Spinal cord (tissue), 9 donors: ENCODE measurements at regions not wholly inside any gene's neighbourhood (a gene's known extent, or its start where the extent isn't known, plus 50 kb on each side); places are given as distances from the start of the nearest gene placed in this dataset.
A peak's percentile ranks its signal among the peaks of the same experiment; 100 is the strongest.

Source experiments
- DNase-seq, 6 donors: peaks; one replicate each; pipeline versions ENCODE4 v3.0.0 to v3.0.0-alpha.2; 2013 to 2015; ENCODE audit warnings: low spot score in 6 of 6, low read depth in 4 of 6
- H3K27ac ChIP-seq: one replicate; pipeline ENCODE4 v1.5.1; 2013; ENCODE audit warnings: low read depth, low read length, control low read depth
- H3K27me3 ChIP-seq: one replicate; pipeline ENCODE4 v1.6.1; 2013; ENCODE audit warnings: low read length; ENCODE audit not compliant: control insufficient read depth, insufficient read depth
- H3K36me3 ChIP-seq: one replicate; pipeline ENCODE4 v1.6.1; 2013; ENCODE audit warnings: low read length; ENCODE audit not compliant: control insufficient read depth, insufficient read depth
- H3K4me1 ChIP-seq: one replicate; pipeline ENCODE4 v1.6.1; 2013; ENCODE audit warnings: low read length; ENCODE audit not compliant: control insufficient read depth, insufficient read depth
- H3K4me3 ChIP-seq: one replicate; pipeline ENCODE4 v1.5.1; 2013; ENCODE audit warnings: low read depth, low read length, control low read depth
- H3K9me3 ChIP-seq: one replicate; pipeline ENCODE4 v1.6.1; 2013; ENCODE audit warnings: low read length; ENCODE audit not compliant: control insufficient read depth, insufficient read depth
- WGBS: methylation state at CpG from one replicate; pipeline ENCODE4 v1.1.5; 2013; ENCODE audit warnings: missing lambda C conversion rate; ENCODE audit not compliant: insufficient coverage; 5-methylcytosine and 5-hydroxymethylcytosine counted together
- donor health status: healthy.

DNA sequence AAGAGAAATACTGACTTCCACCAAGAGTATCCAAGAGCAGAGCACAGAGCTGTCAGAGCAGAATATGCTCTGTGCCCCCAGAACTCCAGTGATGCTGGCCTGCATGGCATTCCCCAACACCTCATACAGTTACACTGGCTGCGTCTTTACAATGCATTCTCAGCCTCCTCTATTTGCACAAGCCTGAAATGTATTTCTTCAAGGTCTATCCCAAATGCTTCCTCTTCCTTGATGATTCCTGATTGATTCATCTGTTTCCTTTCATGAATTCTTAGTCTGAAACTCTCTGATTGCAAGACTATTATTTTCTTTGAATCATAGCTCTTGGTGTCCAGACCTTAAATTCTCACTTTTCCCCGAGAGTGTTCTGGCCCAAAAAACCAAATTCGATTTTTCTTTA is 664.7 kb downstream of the MECOM start:
- no peak overlapping the region for H3K27ac ChIP-seq
- no peaks in the 10 kb centered on the region for H3K9me3 ChIP-seq
- DNase-seq, result no peak
- WGBS, result 76% methylated on average over 1 of the region's 3 CpGs
- H3K27me3 ChIP-seq, result peaks cover 4% of the 10 kb centered on the region
- no peak overlapping the region for H3K4me3 ChIP-seq
- no peaks in the 10 kb centered on the region for H3K4me1 ChIP-seq
- no peaks in the 10 kb centered on the region for H3K36me3 ChIP-seq

DNA sequence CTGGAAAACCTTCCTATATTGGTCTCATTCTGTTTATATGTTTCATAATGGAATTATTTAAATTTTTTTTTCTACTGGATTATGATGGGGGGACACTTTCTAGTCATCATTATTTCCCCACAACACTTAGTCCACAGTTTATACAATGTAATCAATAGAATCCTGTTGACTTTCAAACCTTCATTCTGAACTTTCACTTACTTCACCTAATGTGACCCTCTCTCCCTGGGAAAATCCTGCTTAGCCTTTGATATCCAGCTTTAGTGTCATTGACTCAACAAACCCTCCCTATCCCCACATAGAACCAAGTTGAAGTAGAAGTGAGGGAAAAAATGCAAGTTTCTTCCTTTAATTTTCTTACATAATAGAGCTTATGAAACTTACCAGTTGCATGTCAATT is 666.0 kb downstream of the MECOM start:
- no peaks in the 10 kb centered on the region for H3K9me3 ChIP-seq
- no peaks in the 10 kb centered on the region for H3K36me3 ChIP-seq
- H3K27me3 ChIP-seq, result no peaks in the 10 kb centered on the region
- H3K27ac ChIP-seq, result no peak overlapping the region
- H3K4me1 ChIP-seq, result no peaks in the 10 kb centered on the region
- H3K4me3 ChIP-seq, result no peak overlapping the region
- no peak for DNase-seq

DNA sequence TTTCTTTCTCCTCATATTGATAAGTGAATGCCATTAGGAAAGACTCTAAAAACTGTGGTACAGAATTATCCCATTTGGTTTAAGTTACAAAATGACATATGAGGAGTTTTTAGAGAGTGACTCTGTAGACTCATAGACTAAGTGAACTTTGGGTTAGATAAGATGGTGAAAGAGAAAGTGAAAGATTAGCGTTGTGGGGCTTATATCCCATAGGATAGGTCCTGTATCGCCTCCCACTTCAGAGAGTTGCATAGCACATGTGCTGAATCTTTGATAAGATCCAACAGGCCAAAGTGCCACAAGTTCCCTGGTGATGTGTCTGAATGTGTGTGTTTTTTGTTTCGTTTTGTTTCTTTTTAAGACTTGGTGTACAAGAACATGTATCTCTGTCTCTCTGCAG is 666.9 kb downstream of the MECOM start:
- H3K27me3 ChIP-seq, result no peaks in the 10 kb centered on the region
- no peak overlapping the region for H3K27ac ChIP-seq
- no peaks in the 10 kb centered on the region for H3K9me3 ChIP-seq
- 90% methylated on average over 2 of the region's 3 CpGs for WGBS
- no peaks in the 10 kb centered on the region for H3K36me3 ChIP-seq
- no peak overlapping the region for H3K4me3 ChIP-seq
- no peak for DNase-seq
- H3K4me1 ChIP-seq, result no peaks in the 10 kb centered on the region

DNA sequence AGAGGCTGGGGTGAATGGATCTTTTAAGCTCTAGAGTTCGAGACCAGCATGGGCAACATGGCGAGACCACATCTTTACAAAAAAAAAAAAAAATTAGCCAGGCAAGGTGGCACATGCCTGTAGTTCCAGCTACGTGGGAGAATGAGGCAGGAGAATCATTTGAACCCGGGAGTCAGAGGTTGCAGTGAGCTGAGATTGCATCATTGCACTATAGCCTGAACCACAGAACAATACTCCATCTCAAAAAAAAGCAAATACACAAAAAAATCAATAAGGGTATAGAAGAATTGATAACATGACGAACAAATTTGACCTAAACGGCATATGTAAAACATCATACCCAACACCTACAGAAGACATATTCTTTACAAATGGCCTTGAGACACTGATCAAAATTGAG is 668.4 kb downstream of the MECOM start:
- WGBS, result no CpG with 5 or more reads among the region's 6 CpGs
- Histone ChIP-seq H3K4me1 (no peaks in the 10 kb centered on the region), H3K27ac (no peak overlapping the region), H3K36me3 (no peaks in the 10 kb centered on the region), H3K4me3 (no peak overlapping the region), H3K27me3 (no peaks in the 10 kb centered on the region), H3K9me3 (no peaks in the 10 kb centered on the region)
- no peak for DNase-seq

DNA sequence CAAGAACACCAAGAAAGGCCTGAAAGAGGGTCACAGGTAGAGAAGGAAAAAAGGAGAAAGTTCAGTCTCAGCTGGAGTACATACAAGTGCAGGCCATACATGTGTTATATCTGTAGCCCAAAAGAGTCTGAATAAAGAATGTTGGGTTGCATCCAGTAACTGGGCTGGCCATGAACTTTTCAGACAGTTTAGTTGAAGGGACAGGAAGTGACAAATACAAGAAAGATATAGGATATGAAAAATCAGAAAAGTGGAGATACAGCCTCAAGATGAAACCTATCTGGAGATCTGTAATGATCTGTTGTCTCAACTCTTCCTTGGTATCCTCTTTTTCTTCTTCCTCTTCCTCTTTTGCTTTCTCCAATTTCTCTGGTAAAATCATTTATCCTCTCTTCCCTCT is 671.7 kb downstream of the MECOM start:
- H3K27me3 ChIP-seq, result no peaks in the 10 kb centered on the region
- DNase-seq, result no peak

DNA sequence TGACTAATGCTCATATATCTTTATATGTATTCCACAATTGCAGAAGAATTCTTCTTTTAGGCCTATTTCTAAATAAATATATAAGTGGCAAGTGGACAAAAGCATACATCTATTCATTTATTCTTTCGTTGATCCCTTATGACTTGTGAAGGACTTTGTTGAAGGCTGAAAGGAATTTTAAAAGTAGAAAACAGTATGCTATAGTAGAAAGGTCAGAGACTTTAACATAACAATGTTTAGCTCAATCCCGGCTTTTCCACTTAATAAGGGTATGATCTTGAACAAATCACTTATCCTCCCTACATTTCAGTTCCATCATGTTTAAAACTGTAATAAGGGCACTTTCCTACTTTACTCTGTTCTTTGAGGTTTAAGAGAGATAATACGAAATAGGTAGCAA is 672.9 kb downstream of the MECOM start:
- no peaks in the 10 kb centered on the region for H3K27me3 ChIP-seq
- H3K4me1 ChIP-seq, result no peaks in the 10 kb centered on the region
- no CpG with 5 or more reads among the region's 3 CpGs for WGBS
- no peak overlapping the region for H3K4me3 ChIP-seq
- DNase-seq, result no peak
- no peaks in the 10 kb centered on the region for H3K9me3 ChIP-seq
- H3K36me3 ChIP-seq, result no peaks in the 10 kb centered on the region
- no peak overlapping the region for H3K27ac ChIP-seq

More for the DNA sequence above, 671.7 kb downstream of the MECOM start:
- Histone ChIP-seq H3K4me1 (no peaks in the 10 kb centered on the region), H3K4me3 (no peak overlapping the region), H3K27ac (no peak overlapping the region), H3K9me3 (no peaks in the 10 kb centered on the region), H3K36me3 (no peaks in the 10 kb centered on the region)

DNA sequence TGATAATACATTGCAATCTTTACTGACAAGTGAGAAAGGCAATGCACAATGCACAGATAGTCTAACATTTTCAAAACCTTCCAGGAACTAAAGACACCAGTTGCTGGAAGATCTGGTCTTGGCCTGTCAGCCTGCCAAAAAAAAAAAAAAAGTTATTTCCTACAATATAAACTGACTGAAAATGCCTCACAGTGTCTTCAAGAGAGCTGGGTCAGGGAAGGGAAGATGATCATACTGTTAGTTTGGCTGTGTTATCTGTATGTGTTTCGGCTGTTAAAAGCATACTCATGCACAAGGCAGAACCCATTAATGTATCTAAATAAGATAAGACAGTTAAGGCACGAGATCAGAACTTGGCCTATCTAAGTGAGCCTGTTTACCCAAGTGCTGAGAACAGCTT is 673.4 kb downstream of the MECOM start:
- DNase-seq, result peak in 1 of 6 donors; percentile 35
- no peaks in the 10 kb centered on the region for H3K9me3 ChIP-seq
- H3K27ac ChIP-seq, result no peak overlapping the region
- no peak overlapping the region for H3K4me3 ChIP-seq
- H3K36me3 ChIP-seq, result no peaks in the 10 kb centered on the region
- H3K27me3 ChIP-seq, result no peaks in the 10 kb centered on the region
- H3K4me1 ChIP-seq, result no peaks in the 10 kb centered on the region
- no CpG with 5 or more reads among the region's 2 CpGs for WGBS

DNA sequence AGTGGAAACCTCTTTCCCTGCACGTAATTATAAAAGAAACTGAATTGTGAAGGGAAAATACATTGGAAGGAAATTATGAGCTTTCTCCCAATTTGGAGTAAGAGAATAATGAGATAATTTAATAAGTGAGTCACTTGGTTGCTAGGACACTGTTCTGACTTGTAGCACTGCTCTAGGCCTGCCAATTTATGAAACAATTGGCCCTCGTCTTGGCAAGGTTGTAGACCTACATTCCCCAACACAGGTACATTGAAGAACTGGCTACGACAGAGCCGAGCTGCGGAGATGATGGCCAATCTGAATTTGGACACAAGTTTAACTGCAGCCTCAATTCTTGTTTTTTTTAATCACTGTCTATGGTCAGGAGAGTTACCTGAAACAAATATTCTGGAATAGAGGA is 674.1 kb downstream of the MECOM start:
- H3K9me3 ChIP-seq, result no peaks in the 10 kb centered on the region
- H3K4me1 ChIP-seq, result no peaks in the 10 kb centered on the region
- no peak overlapping the region for H3K27ac ChIP-seq
- no peak overlapping the region for H3K4me3 ChIP-seq
- H3K27me3 ChIP-seq, result no peaks in the 10 kb centered on the region
- DNase-seq, result peak in 1 of 6 donors; percentile 7
- WGBS, result 61% methylated on average over 2 of the region's 5 CpGs
- no peaks in the 10 kb centered on the region for H3K36me3 ChIP-seq

DNA sequence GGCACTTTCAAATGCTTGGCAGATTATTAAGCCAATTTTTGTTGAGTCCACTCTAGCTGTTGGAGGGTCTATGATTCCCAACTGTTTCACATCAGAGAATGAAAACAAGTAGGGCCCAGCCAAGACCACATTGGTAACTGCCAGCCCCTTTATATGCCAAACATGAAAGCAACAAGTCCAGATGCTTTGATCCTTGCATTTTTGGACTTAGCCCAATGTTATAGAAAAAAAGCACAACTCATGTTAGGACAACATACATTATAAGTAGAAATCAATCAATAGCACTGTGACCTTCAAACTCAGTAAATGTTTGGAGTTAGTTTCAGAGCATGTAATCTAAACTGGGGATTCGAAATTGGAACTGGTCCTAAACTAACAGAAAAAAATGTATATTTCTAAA is 674.7 kb downstream of the MECOM start:
- Histone ChIP-seq H3K4me1 (no peaks in the 10 kb centered on the region), H3K9me3 (no peaks in the 10 kb centered on the region), H3K36me3 (no peaks in the 10 kb centered on the region), H3K27ac (no peak overlapping the region), H3K27me3 (no peaks in the 10 kb centered on the region), H3K4me3 (no peak overlapping the region)
- no CpG with 5 or more reads among the region's 1 CpG for WGBS
- peak in 1 of 6 donors; percentile 40 for DNase-seq

DNA sequence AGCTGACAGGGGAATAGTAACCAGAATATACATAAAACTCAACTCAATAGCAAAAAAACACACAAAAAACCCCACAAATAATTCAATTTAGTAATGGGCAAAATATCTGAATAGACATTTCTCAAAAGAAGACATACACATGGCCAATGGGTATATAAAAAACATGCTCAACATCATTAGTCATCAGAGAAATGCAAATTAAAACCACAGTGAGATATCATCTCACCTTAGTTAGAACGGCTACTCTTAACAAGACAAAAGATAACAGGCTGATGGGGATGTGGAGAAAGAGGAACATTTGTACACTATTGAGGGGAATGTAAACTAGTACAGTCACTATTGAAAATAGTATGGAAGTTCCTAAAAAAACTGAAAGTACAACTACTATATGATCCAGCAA is 678.6 kb downstream of the MECOM start:
- H3K27ac ChIP-seq, result no peak overlapping the region

More for the DNA sequence above, 678.6 kb downstream of the MECOM start:
- no peak overlapping the region for H3K4me3 ChIP-seq
- WGBS, result no CpG with 5 or more reads among the region's 1 CpG
- H3K4me1 ChIP-seq, result no peaks in the 10 kb centered on the region
- H3K36me3 ChIP-seq, result no peaks in the 10 kb centered on the region
- no peaks in the 10 kb centered on the region for H3K27me3 ChIP-seq
- no peak for DNase-seq
- H3K9me3 ChIP-seq, result no peaks in the 10 kb centered on the region
